Neural cell (in vitro differentiated cells): ENCODE measurements at regions not wholly inside any gene's neighbourhood (a gene's known extent, or its start where the extent isn't known, plus 50 kb on each side); places are given as distances from the start of the nearest gene placed in this dataset.

Experiments
- H2AFZ ChIP-seq: fragments of 200-600, 300-800 bp; sonication (generic), shearing (Covaris generic); 2 replicates; pipeline ENCODE4 v1.6.0; 2014; ENCODE audit warnings: low read depth, mild to moderate bottlenecking, antibody characterized with exemption, low read length, moderate library complexity
- H3F3A ChIP-seq: fragments of 200-600 bp; shearing (Covaris generic); 2 replicates; pipeline ENCODE4 v1.6.1; 2016; ENCODE audit warnings: mild to moderate bottlenecking, moderate library complexity, mixed read lengths, antibody characterized with exemption, low read length; ENCODE audit not compliant: insufficient read depth, poor library complexity, severe bottlenecking
- H3K27ac ChIP-seq: fragments of 200-600, 300-800 bp; sonication (generic), shearing (Covaris generic); 2 replicates; pipeline ENCODE4 v1.5.1; 2014; ENCODE audit warnings: mild to moderate bottlenecking, low read length, moderate library complexity
- H3K27me3 ChIP-seq: fragments of 300-800, 200-600 bp; sonication (generic), shearing (Covaris generic); 2 replicates; pipeline ENCODE4 v1.6.0; 2014; ENCODE audit warnings: mild to moderate bottlenecking, low read depth, low read length, moderate library complexity; ENCODE audit not compliant: insufficient read depth
- H3K36me3 ChIP-seq: fragments of 300-800, 200-600 bp; sonication (generic), shearing (Covaris generic); 2 replicates; pipeline ENCODE4 v1.5.1; 2014; ENCODE audit warnings: mild to moderate bottlenecking, antibody characterized with exemption, low read length, moderate library complexity; ENCODE audit not compliant: insufficient read depth
- H3K4me2 ChIP-seq: fragments of 300-800, 200-600 bp; sonication (generic), shearing (Covaris generic); 2 replicates; pipeline ENCODE4 v1.6.0; 2014; ENCODE audit warnings: mild to moderate bottlenecking, low read length
- H3K4me3 ChIP-seq: fragments of 300-800, 200-600 bp; sonication (generic), shearing (Covaris generic); 2 replicates; pipeline ENCODE4 v1.5.1; 2014; ENCODE audit warnings: mild to moderate bottlenecking, low read length, moderate library complexity
- H3K79me2 ChIP-seq: fragments of 200-600 bp; shearing (Covaris generic); replicated peaks from 2 replicates; pipeline ENCODE4 v1.6.0; 2014; ENCODE audit warnings: mild to moderate bottlenecking, low read length, moderate library complexity; ENCODE audit not compliant: insufficient read depth
- H3K9ac ChIP-seq: fragments of 300-800, 200-600 bp; sonication (generic), shearing (Covaris generic); 2 replicates; pipeline ENCODE4 v1.6.1; 2016; ENCODE audit warnings: mild to moderate bottlenecking, low read length, mixed read lengths
- H3K9me2 ChIP-seq: fragments of 200-600 bp; shearing (Covaris generic); 2 replicates; pipeline ENCODE4 v1.6.1; 2016; ENCODE audit warnings: mild to moderate bottlenecking, low read length, mixed read lengths; ENCODE audit not compliant: insufficient read depth
- H3K9me3 ChIP-seq: fragments of 200-600, 300-800 bp; sonication (generic), shearing (Covaris generic); 2 replicates; pipeline ENCODE4 v1.6.1; 2016; ENCODE audit warnings: mild to moderate bottlenecking, mixed run types, low read length, moderate library complexity, mixed read lengths
- H4K20me1 ChIP-seq: fragments of 200-600 bp; shearing (Covaris generic); 2 replicates; pipeline ENCODE4 v1.6.1; 2016; ENCODE audit warnings: mild to moderate bottlenecking, mixed run types; ENCODE audit not compliant: insufficient read depth
- EP300 ChIP-seq: fragments of 450-650 bp; conservative IDR thresholded peaks from 2 replicates; pipeline ENCODE4 v1.6.1; 2014; ENCODE audit warnings: antibody characterized with exemption, mild to moderate bottlenecking, moderate library complexity; ENCODE audit not compliant: poor library complexity, severe bottlenecking
- EZH2 ChIP-seq: fragments of 200-600, 300-800 bp; shearing (Covaris generic), sonication (generic); IDR thresholded peaks from 2 replicates; pipeline ENCODE4 v1.6.1; 2014; ENCODE audit warnings: antibody characterized with exemption, low read length, borderline replicate concordance, mild to moderate bottlenecking; ENCODE audit not compliant: insufficient read depth, poor library complexity, severe bottlenecking
- MXI1 ChIP-seq: fragments of 450-650 bp; conservative IDR thresholded peaks from 2 replicates; pipeline ENCODE4 v1.6.1; 2014; ENCODE audit warnings: antibody characterized with exemption, mild to moderate bottlenecking; ENCODE audit not compliant: poor library complexity, severe bottlenecking
- POLR2AphosphoS5 ChIP-seq: IDR thresholded peaks from 2 replicates; pipeline ENCODE4 v1.6.1; 2012
- RAD21 ChIP-seq: fragments of 450-650 bp; conservative IDR thresholded peaks from 2 replicates; pipeline ENCODE4 v1.6.1; 2014; ENCODE audit warnings: antibody characterized with exemption, mild to moderate bottlenecking, moderate library complexity
- REST ChIP-seq: IDR thresholded peaks from 2 replicates; pipeline ENCODE4 v1.6.1; 2012; ENCODE audit warnings: borderline replicate concordance
- SMC3 ChIP-seq: fragments of 450-650 bp; conservative IDR thresholded peaks from 2 replicates; pipeline ENCODE4 v1.6.1; 2014; ENCODE audit warnings: antibody characterized with exemption, mild to moderate bottlenecking, moderate library complexity; ENCODE audit not compliant: poor library complexity
- TAF1 ChIP-seq: IDR thresholded peaks from 2 replicates; pipeline ENCODE4 v1.6.1; 2012; ENCODE audit warnings: low read depth
- TF ChIP-seq, protein P1 (sequence below): fragments of 450-650 bp; IDR thresholded peaks from 2 replicates; pipeline ENCODE4 v1.5.1; 2014; ENCODE audit warnings: antibody characterized with exemption, mild to moderate bottlenecking, moderate library complexity; ENCODE audit not compliant: poor library complexity, severe bottlenecking

DNA sequence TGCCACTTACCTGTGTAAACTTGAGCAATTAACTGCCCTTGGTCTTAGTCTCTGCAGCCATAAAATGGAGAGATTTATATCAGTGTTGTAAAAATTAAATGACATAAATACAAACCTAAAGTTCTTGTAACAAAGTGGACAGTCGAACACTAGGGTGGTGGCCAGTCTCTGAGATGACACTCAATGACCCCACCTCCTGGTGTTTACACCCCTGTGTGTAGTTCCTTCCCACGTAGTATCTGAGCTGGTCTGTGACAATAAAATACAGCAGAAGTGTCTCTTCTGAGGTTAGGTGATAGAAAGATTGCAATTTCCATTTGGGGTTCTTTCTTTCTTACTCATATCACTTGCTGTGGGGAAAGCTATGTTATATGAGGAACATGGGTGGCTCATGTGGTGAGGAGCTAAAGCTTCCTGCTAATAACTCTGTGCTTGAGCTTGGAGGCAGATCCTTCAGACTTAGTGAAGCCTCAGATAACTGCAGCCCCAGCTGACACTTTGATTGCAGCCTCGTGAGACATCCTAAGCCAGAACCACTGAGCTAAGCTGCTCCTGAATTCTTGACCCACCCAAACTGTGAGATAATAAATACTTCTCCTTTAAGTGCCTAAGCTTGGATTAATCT is 173.4 kb upstream of the CHD1 start:
- H3F3A ChIP-seq = no peaks in the 10 kb centered on the region
- no peak for TF ChIP-seq MXI1
- no peak for TF ChIP-seq REST
- TF ChIP-seq SMC3 = no peak
- no peak for TF ChIP-seq RAD21
- TF ChIP-seq POLR2AphosphoS5 = no peak
- TF ChIP-seq, protein P1, sequence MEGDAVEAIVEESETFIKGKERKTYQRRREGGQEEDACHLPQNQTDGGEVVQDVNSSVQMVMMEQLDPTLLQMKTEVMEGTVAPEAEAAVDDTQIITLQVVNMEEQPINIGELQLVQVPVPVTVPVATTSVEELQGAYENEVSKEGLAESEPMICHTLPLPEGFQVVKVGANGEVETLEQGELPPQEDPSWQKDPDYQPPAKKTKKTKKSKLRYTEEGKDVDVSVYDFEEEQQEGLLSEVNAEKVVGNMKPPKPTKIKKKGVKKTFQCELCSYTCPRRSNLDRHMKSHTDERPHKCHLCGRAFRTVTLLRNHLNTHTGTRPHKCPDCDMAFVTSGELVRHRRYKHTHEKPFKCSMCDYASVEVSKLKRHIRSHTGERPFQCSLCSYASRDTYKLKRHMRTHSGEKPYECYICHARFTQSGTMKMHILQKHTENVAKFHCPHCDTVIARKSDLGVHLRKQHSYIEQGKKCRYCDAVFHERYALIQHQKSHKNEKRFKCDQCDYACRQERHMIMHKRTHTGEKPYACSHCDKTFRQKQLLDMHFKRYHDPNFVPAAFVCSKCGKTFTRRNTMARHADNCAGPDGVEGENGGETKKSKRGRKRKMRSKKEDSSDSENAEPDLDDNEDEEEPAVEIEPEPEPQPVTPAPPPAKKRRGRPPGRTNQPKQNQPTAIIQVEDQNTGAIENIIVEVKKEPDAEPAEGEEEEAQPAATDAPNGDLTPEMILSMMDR = no peak
- TF ChIP-seq EZH2 = no peak
- no peak for TF ChIP-seq TAF1
- no peak for TF ChIP-seq EP300
- no peak overlapping the region for H3K27ac ChIP-seq
- H3K4me3 ChIP-seq = no peak overlapping the region
- no peak overlapping the region for H2AFZ ChIP-seq
- no peaks in the 10 kb centered on the region for H3K79me2 ChIP-seq
- no peak overlapping the region for H3K4me2 ChIP-seq
- H3K9me2 ChIP-seq = no peaks in the 10 kb centered on the region
- no peaks in the 10 kb centered on the region for H3K27me3 ChIP-seq
- no peaks in the 10 kb centered on the region for H3K9me3 ChIP-seq
- H4K20me1 ChIP-seq = no peaks in the 10 kb centered on the region
- H3K36me3 ChIP-seq = no peaks in the 10 kb centered on the region
- no peak overlapping the region for H3K9ac ChIP-seq

GRCh38 chr5:99099691-99100090 is 170.9 kb upstream of the CHD1 start:
- Histone ChIP-seq H2AFZ (no peak overlapping the region), H3K9ac (no peak overlapping the region), H3F3A (no peaks in the 10 kb centered on the region), H3K79me2 (no peaks in the 10 kb centered on the region), H3K27ac (no peak overlapping the region), H3K27me3 (no peaks in the 10 kb centered on the region), H3K36me3 (no peaks in the 10 kb centered on the region), H3K4me3 (no peak overlapping the region), H3K4me2 (no peak overlapping the region), H4K20me1 (no peaks in the 10 kb centered on the region), H3K9me3 (no peaks in the 10 kb centered on the region), H3K9me2 (no peaks in the 10 kb centered on the region)
- TF ChIP-seq REST (no peak), EZH2 (no peak), EP300 (no peak), MXI1 (no peak), TAF1 (no peak), POLR2AphosphoS5 (no peak), SMC3 (no peak), RAD21 (no peak)
- TF ChIP-seq, protein P1 = no peak
